ENCODE measurements at regions not wholly inside any gene's neighbourhood (a gene's known extent, or its start where the extent isn't known, plus 50 kb on each side); places are given as distances from the start of the nearest gene placed in this dataset.

DNA sequence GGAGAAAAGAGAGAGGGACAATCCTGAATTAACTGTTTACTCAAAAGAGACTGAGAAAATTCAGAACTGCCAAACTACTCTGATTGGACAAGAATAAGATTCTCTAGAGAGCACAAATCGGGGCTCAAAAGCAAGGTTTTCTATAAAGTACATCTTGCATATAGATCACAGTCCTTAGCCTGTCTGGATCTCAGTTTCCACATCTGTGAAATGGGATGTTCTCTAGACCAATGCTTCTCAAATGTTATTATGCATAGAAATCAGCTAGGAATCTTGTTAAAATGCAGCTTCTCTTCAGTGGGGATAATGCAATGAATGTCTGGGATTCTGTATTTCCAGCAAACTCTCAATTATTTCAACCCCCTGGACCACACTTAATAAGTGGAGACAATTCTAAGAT is 231.6 kb downstream of the ESM1 start:
- H3K36me3 ChIP-seq (ENCODE audit: control insufficient read depth, insufficient read depth, low read length) = no peaks in the 10 kb centered on the region
- TF ChIP-seq, protein P1, sequence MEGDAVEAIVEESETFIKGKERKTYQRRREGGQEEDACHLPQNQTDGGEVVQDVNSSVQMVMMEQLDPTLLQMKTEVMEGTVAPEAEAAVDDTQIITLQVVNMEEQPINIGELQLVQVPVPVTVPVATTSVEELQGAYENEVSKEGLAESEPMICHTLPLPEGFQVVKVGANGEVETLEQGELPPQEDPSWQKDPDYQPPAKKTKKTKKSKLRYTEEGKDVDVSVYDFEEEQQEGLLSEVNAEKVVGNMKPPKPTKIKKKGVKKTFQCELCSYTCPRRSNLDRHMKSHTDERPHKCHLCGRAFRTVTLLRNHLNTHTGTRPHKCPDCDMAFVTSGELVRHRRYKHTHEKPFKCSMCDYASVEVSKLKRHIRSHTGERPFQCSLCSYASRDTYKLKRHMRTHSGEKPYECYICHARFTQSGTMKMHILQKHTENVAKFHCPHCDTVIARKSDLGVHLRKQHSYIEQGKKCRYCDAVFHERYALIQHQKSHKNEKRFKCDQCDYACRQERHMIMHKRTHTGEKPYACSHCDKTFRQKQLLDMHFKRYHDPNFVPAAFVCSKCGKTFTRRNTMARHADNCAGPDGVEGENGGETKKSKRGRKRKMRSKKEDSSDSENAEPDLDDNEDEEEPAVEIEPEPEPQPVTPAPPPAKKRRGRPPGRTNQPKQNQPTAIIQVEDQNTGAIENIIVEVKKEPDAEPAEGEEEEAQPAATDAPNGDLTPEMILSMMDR (IDR thresholded peaks at IDR 0.05; ENCODE audit: insufficient read depth, low read depth, low read length) = no peak
- ChIA-PET CTCF (interaction anchor here (0.9 to 1.3 kb wide), 2 partner anchors 8 to 9 kb away, joined by 3 to 4 read pairs; no protein-coding TSS in a partner anchor), POLR2A (no interaction called here)
- H3K4me3 ChIP-seq (ENCODE audit: low read depth, low read length) = no peak overlapping the region
- H3K27me3 ChIP-seq (ENCODE audit: control insufficient read depth, insufficient read depth, low read length) = no peaks in the 10 kb centered on the region
- DNase-seq (ENCODE audit: low read depth) = no peak

DNA sequence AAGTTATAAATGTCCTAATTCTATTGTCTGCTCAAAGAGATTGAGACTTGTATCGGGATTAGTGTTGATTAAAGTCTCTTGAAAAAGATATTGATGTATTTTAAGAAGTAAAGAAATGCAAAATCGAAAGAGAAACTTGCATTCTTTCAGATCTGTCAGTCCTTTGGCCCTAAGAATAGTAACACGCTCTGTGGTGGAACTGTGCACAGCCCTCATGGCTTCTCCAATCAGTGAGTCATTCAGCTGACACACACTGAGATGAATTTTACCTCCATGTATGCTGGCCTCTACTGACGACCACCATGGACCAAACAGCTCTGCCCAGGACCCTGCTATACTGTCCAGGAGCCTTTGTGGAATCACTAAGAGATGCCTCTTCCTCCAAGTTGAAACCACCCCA is 232.4 kb downstream of the ESM1 start:
- Histone ChIP-seq H3K4me3 (ENCODE audit: low read depth, low read length) (no peak overlapping the region), H3K36me3 (ENCODE audit: control insufficient read depth, insufficient read depth, low read length) (no peaks in the 10 kb centered on the region), H3K27me3 (ENCODE audit: control insufficient read depth, insufficient read depth, low read length) (no peaks in the 10 kb centered on the region)
- CTCF ChIA-PET = interaction anchor here (0.9 kb wide), 1 partner anchor 9 kb away, joined by 3 read pairs; no protein-coding TSS in a partner anchor
- TF ChIP-seq, protein P1 (IDR thresholded peaks at IDR 0.05; ENCODE audit: insufficient read depth, low read depth, low read length) = no peak
- POLR2A ChIA-PET = no interaction called here
- DNase-seq (ENCODE audit: low read depth) = no peak

DNA sequence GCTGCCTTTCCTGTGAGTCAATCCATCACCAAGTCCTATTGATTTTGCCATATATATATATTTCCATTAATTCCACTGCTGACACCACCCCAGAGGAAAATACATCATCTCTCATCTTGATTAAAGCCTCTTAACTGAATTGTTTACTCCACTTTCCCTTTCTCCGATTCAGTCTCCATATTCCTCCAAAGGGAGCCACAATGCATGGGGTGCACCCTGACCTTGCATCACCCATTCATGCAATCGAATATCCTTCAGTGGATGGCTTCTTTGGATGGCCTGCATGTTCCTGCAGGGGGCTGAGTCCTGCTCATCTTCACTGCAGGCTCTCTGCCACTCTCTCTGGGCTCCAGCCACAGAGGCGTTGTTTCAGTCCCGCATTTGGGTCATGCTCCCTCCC is 231.0 kb downstream of the SNX18 start:
- Histone ChIP-seq H3K27me3 (ENCODE audit: control insufficient read depth, insufficient read depth, low read length) (no peaks in the 10 kb centered on the region), H3K4me3 (ENCODE audit: low read depth, low read length) (no peak overlapping the region), H3K36me3 (ENCODE audit: control insufficient read depth, insufficient read depth, low read length) (no peaks in the 10 kb centered on the region)
- no peak for DNase-seq (ENCODE audit: low read depth)
- POLR2A ChIA-PET = no interaction called here
- CTCF ChIA-PET = interaction anchor here (1.2 kb wide), 1 partner anchor 8 kb away, joined by 4 read pairs; no protein-coding TSS in a partner anchor
- TF ChIP-seq, protein P1 (IDR thresholded peaks at IDR 0.05; ENCODE audit: insufficient read depth, low read depth, low read length) = no peak

DNA sequence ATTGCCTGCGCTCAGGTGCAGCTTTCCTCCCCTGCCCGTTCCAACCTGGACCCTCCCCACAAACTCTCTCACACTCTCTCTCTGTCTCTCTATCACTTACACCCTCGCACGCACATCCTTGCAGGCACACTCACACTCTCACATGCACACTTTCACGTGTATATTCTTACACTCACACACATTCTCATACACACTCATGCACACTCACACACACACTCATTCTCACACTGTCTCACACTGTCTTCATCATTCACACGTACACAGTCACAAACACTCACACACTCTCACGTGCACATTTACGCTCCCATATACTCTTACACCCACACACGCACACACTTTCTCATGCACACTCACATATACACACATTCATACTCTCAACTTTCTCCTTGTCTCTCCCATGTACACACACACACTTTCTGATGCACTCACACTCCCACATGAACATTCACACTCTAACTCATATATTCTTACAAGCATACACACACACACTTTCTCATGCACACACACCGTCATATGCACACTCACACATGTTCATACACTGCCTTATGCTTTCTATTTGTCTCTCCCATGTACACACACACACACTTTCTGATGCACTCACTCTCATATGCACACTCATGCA is 229.3 kb downstream of the SNX18 start:
- ChIA-PET CTCF (interaction anchor here (1.0 kb wide), 1 partner anchor 29 kb away, joined by 5 read pairs; no protein-coding TSS in a partner anchor), POLR2A (no interaction called here)
- TF ChIP-seq, protein P1 (IDR thresholded peaks at IDR 0.05; ENCODE audit: insufficient read depth, low read depth, low read length) = no peak
- H3K4me3 ChIP-seq (ENCODE audit: low read depth, low read length) = no peak overlapping the region
- DNase-seq (ENCODE audit: low read depth) = no peak
- no peaks in the 10 kb centered on the region for H3K36me3 ChIP-seq (ENCODE audit: control insufficient read depth, insufficient read depth, low read length)
- no peaks in the 10 kb centered on the region for H3K27me3 ChIP-seq (ENCODE audit: control insufficient read depth, insufficient read depth, low read length)

DNA sequence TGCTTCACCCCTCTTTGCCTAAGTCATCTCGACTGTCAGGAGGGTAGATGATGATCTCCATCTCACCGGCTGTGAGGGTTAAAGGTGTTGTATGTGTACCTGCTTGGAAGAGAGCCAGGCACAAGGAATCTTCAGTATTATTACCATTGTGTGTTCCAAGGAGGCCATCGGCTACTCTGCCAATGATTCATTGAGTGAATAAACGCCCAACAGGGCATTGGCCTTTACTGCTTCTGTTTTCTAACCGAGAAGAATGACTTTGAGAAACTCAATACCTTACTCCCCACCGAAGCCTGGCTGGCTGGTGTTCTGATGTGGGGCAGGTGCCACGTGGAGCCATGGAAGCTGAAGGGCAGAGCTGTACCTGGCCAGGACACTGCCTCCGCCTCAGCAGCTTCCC is 228.8 kb downstream of the SNX18 start:
- Histone ChIP-seq H3K27me3 (ENCODE audit: control insufficient read depth, insufficient read depth, low read length) (no peaks in the 10 kb centered on the region), H3K4me3 (ENCODE audit: low read depth, low read length) (no peak overlapping the region), H3K36me3 (ENCODE audit: control insufficient read depth, insufficient read depth, low read length) (no peaks in the 10 kb centered on the region)
- DNase-seq (ENCODE audit: low read depth) = no peak
- POLR2A ChIA-PET = no interaction called here
- CTCF ChIA-PET = interaction anchor here (0.9 to 4.0 kb wide), 2 partner anchors 8 to 99 kb away, joined by 4 to 23 read pairs; no protein-coding TSS in a partner anchor
- TF ChIP-seq, protein P1 (IDR thresholded peaks at IDR 0.05; ENCODE audit: insufficient read depth, low read depth, low read length) = no peak
